CD14-positive monocyte (primary cell): ENCODE measurements at regions not wholly inside any gene's neighbourhood (a gene's known extent, or its start where the extent isn't known, plus 50 kb on each side); places are given as distances from the start of the nearest gene placed in this dataset.

Experiments
- DNase-seq, 3 donors: peaks; one replicate each; pipeline ENCODE4 v3.0.0-alpha.2; 2011 to 2022
- H2AFZ ChIP-seq: 2 replicates; pipeline ENCODE4 v1.6.0; 2012; ENCODE audit warnings: mild to moderate bottlenecking, low read depth, low read length, inconsistent platforms; ENCODE audit not compliant: insufficient read depth, poor library complexity, severe bottlenecking
- H3K27ac ChIP-seq, 2 donors: 1 replicate in 1 of 2; 2 replicates in 1 of 2; pipeline ENCODE4 v1.5.1; 2012 to 2013; ENCODE audit warnings: low read length in 2 of 2, control low read depth in 1 of 2, inconsistent platforms in 1 of 2, low read depth in 1 of 2, mild to moderate bottlenecking in 1 of 2
- H3K27me3 ChIP-seq, 2 donors: one replicate each; pipeline versions ENCODE4 v1.6.0 to v1.6.1; 2011 to 2013; ENCODE audit warnings: low read length in 2 of 2; ENCODE audit not compliant: control insufficient read depth in 2 of 2, insufficient read depth in 2 of 2
- H3K36me3 ChIP-seq, 2 donors: replicated peaks in 1 of 2; 1 replicate in 1 of 2; 2 replicates in 1 of 2; pipeline versions ENCODE4 v1.5.1 to v1.6.1; 2012 to 2013; ENCODE audit warnings: low read length in 2 of 2, control low read depth in 1 of 2, inconsistent platforms in 1 of 2, mild to moderate bottlenecking in 1 of 2; ENCODE audit not compliant: insufficient read depth in 2 of 2, control insufficient read depth in 1 of 2
- H3K4me1 ChIP-seq, 2 donors: 1 replicate in 1 of 2; 2 replicates in 1 of 2; pipeline versions ENCODE4 v1.5.1 to v1.6.1; 2012 to 2013; ENCODE audit warnings: low read length in 2 of 2, control low read depth in 1 of 2, inconsistent platforms in 1 of 2, mild to moderate bottlenecking in 1 of 2, moderate library complexity in 1 of 2; ENCODE audit not compliant: insufficient read depth in 2 of 2, control insufficient read depth in 1 of 2
- H3K4me2 ChIP-seq: replicated peaks from 2 replicates; pipeline ENCODE3; 2012; ENCODE audit warnings: low read length, moderate library complexity, mild to moderate bottlenecking; ENCODE audit not compliant: poor library complexity, severe bottlenecking; ENCODE audit errors: extremely low read depth
- H3K4me3 ChIP-seq, 3 experiments: fragments of 200-600 bp in 1 of 3; sonication (generic) in 1 of 3; replicated peaks in 1 of 3; 1 replicate in 2 of 3; 2 replicates in 1 of 3; pipeline ENCODE4 v1.5.1; 2011 to 2013; ENCODE audit warnings: low read length in 3 of 3, mild to moderate bottlenecking in 3 of 3, control low read depth in 2 of 3, low read depth in 2 of 3, inconsistent platforms in 1 of 3, moderate library complexity in 1 of 3
- H3K79me2 ChIP-seq: 2 replicates; pipeline ENCODE4 v1.6.0; 2012; ENCODE audit warnings: mild to moderate bottlenecking, control low read depth, inconsistent platforms, low read length, moderate library complexity; ENCODE audit not compliant: insufficient read depth
- H3K9ac ChIP-seq: 2 replicates; pipeline ENCODE4 v1.6.0; 2017; ENCODE audit warnings: low read length, mild to moderate bottlenecking; ENCODE audit not compliant: insufficient read depth, poor library complexity, severe bottlenecking
- H3K9me3 ChIP-seq, 2 donors: replicated peaks in 1 of 2; 1 replicate in 1 of 2; 2 replicates in 1 of 2; pipeline versions ENCODE4 v1.5.1 to v1.6.1; 2012 to 2013; ENCODE audit warnings: low read length in 2 of 2, control low read depth in 1 of 2; ENCODE audit not compliant: control insufficient read depth in 1 of 2, insufficient read depth in 1 of 2
- H4K20me1 ChIP-seq: 2 replicates; pipeline ENCODE4 v1.6.0; 2012; ENCODE audit warnings: mild to moderate bottlenecking, low read length, control low read depth, moderate library complexity; ENCODE audit not compliant: insufficient read depth
- H3K27ac Mint-ChIP-seq, 7 donors: one replicate each; pipeline ENCODE4 v1.8.0; 2020; ENCODE audit warnings: mild to moderate bottlenecking in 7 of 7, mixed read lengths in 7 of 7, moderate library complexity in 6 of 7, inconsistent platforms in 2 of 7
- H3K27me3 Mint-ChIP-seq, 3 donors: one replicate each; pipeline ENCODE4 v1.8.0; 2021 to 2022; ENCODE audit warnings: low read depth in 3 of 3, mild to moderate bottlenecking in 3 of 3, mixed read lengths in 3 of 3, moderate library complexity in 3 of 3, inconsistent platforms in 1 of 3
- H3K36me3 Mint-ChIP-seq, 2 donors: one replicate each; pipeline ENCODE4 v1.8.0; 2020; ENCODE audit warnings: mixed read lengths in 2 of 2, inconsistent platforms in 1 of 2, mild to moderate bottlenecking in 1 of 2
- H3K4me1 Mint-ChIP-seq: one replicate; pipeline ENCODE4 v1.8.0; 2020; ENCODE audit warnings: mild to moderate bottlenecking, mixed read lengths
- H3K4me3 Mint-ChIP-seq, 2 donors: one replicate each; pipeline ENCODE4 v1.8.0; 2020; ENCODE audit warnings: mild to moderate bottlenecking in 2 of 2, mixed read lengths in 2 of 2, moderate library complexity in 1 of 2
- H3K9me3 Mint-ChIP-seq, 7 donors: one replicate each; pipeline ENCODE4 v1.8.0; 2020 to 2022; ENCODE audit warnings: mixed read lengths in 7 of 7, mild to moderate bottlenecking in 6 of 7, moderate library complexity in 6 of 7, inconsistent platforms in 2 of 7
- CTCF ChIP-seq: fragments of 200-600 bp; IDR thresholded peaks from one replicate; pipeline ENCODE4 v1.8.0; 2022; ENCODE audit warnings: antibody characterized with exemption, mild to moderate bottlenecking
- WGBS: methylation state at CpG from one replicate; pipeline ENCODE4 v1.1.5; 2013; ENCODE audit warnings: missing lambda C conversion rate; ENCODE audit not compliant: insufficient coverage; 5-methylcytosine and 5-hydroxymethylcytosine counted together
- intact Hi-C, 2 donors: fragments of 100-400 bp; cut with micrococcal nuclease; formaldehyde crosslinking; loops; one replicate each; pipeline versions ENCODE4 v1.15.0 to v1.15.1; 2023

GRCh38 chr6:76422511-76423213, 350.2 kb upstream of the IMPG1 start:
- Histone ChIP-seq H4K20me1 (no peaks in the 10 kb centered on the region), H3K27ac (no peak overlapping the region), H3K4me2 (no peak overlapping the region), H3K9me3 (peaks cover 0 to 6% of the 10 kb centered on the region in 2 donors), H3K79me2 (no peaks in the 10 kb centered on the region), H3K27me3 (no peaks in the 10 kb centered on the region), H3K4me3 (no peak overlapping the region), H3K9ac (no peak overlapping the region), H2AFZ (no peak overlapping the region), H3K4me1 (no peaks in the 10 kb centered on the region), H3K36me3 (no peaks in the 10 kb centered on the region)
- no peaks in the 10 kb centered on the region for H3K4me1 Mint-ChIP-seq
- no peak for DNase-seq
- no peak overlapping the region for H3K27ac Mint-ChIP-seq
- intact Hi-C loops: no loop called here
- no peak for TF ChIP-seq CTCF
- H3K36me3 Mint-ChIP-seq: no peaks in the 10 kb centered on the region
- peaks cover 0 to 12% (median 2%) of the 10 kb centered on the region in 7 donors for H3K9me3 Mint-ChIP-seq
- WGBS: no CpG with 5 or more reads among the region's 2 CpGs
- no peak overlapping the region for H3K4me3 Mint-ChIP-seq
- no peaks in the 10 kb centered on the region for H3K27me3 Mint-ChIP-seq

- Histone ChIP-seq H3K36me3 (no peaks in the 10 kb centered on the region), H3K27ac (no peak overlapping the region), H3K4me1 (no peaks in the 10 kb centered on the region), H4K20me1 (no peaks in the 10 kb centered on the region), H3K4me3 (no peak overlapping the region), H3K27me3 (no peaks in the 10 kb centered on the region), H3K9me3 (peaks cover 0 to 8% of the 10 kb centered on the region in 2 donors), H3K79me2 (no peaks in the 10 kb centered on the region), H3K9ac (no peak overlapping the region), H2AFZ (no peak overlapping the region), H3K4me2 (no peak overlapping the region)
- Mint-ChIP-seq H3K36me3 (no peaks in the 10 kb centered on the region), H3K4me3 (no peak overlapping the region), H3K4me1 (no peaks in the 10 kb centered on the region), H3K27me3 (no peaks in the 10 kb centered on the region), H3K9me3 (peaks cover 0 to 11% (median 2%) of the 10 kb centered on the region in 7 donors), H3K27ac (no peak overlapping the region)
- intact Hi-C loops: no loop called here
- no CpG with 5 or more reads among the region's 2 CpGs for WGBS
- no peak for DNase-seq
- TF ChIP-seq CTCF: no peak
Measured at GRCh38 chr6:76420094-76420493, 347.6 kb upstream of the IMPG1 start.
